ENCODE measurements at regions not wholly inside any gene's neighbourhood (a gene's known extent, or its start where the extent isn't known, plus 50 kb on each side); places are given as distances from the start of the nearest gene placed in this dataset.

- no peak overlapping the region for H3K9ac ChIP-seq (ENCODE audit: low read depth, low read length)
- no peak overlapping the region for H2BK5ac ChIP-seq (ENCODE audit: low read depth, low read length, poor library complexity, severe bottlenecking)
- H3K4me1 ChIP-seq (ENCODE audit: control insufficient read depth, insufficient read depth, low read length) = peaks cover 11% of the 10 kb centered on the region
- H4K8ac ChIP-seq (ENCODE audit: low read depth in 2 of 2, low read length in 2 of 2) = no peak overlapping the region
- no peaks in the 10 kb centered on the region for H4K20me1 ChIP-seq (ENCODE audit: insufficient read depth, low read length)
- H3K23ac ChIP-seq (ENCODE audit: low read depth, low read length) = no peak overlapping the region
- CTCF ChIA-PET = no interaction called here
- no peak overlapping the region for H2AK9ac ChIP-seq (replicated peaks; ENCODE audit: low read depth, low read length, poor library complexity)
- no peak for DNase-seq
- H3K4ac ChIP-seq (ENCODE audit: low read depth, low read length) = no peak overlapping the region
- no peak overlapping the region for H3K56ac ChIP-seq (ENCODE audit: extremely low read depth, insufficient read depth, low read length)
- POLR2A ChIA-PET (ENCODE audit: unreplicated experiment) = no interaction called here
- TF ChIP-seq POLR2A (IDR thresholded peaks at IDR 0.05; ENCODE audit: low read depth, low read length) (no peak), USF2 (IDR thresholded peaks at IDR 0.05; ENCODE audit: low read depth, low read length) (no peak), CHD1 (IDR thresholded peaks at IDR 0.05; ENCODE audit: low read depth, low read length) (no peak), ELK1 (IDR thresholded peaks at IDR 0.05; ENCODE audit: borderline replicate concordance, low read depth, low read length) (no peak), FOS (IDR thresholded peaks at IDR 0.05; ENCODE audit: low read depth, low read length) (no peak), RFX5 (IDR thresholded peaks at IDR 0.05; ENCODE audit: low read depth, low read length) (no peak), CEBPB (IDR thresholded peaks at IDR 0.05; ENCODE audit: low read depth, low read length) (no peak), SMC3 (IDR thresholded peaks at IDR 0.05; ENCODE audit: low read depth, low read length) (no peak), RCOR1 (IDR thresholded peaks at IDR 0.05; ENCODE audit: insufficient replicate concordance, low read length) (no peak), CTCF (conservative IDR thresholded peaks at IDR 0.05; ENCODE audit: low read depth, low read length) (no peak), BHLHE40 (IDR thresholded peaks at IDR 0.05; ENCODE audit: low read depth, low read length) (no peak), MXI1 (IDR thresholded peaks at IDR 0.05; ENCODE audit: borderline replicate concordance, low read depth, low read length) (no peak), RAD21 (IDR thresholded peaks at IDR 0.05; ENCODE audit: low read length) (no peak), MAZ (IDR thresholded peaks at IDR 0.05; ENCODE audit: borderline replicate concordance, low read depth, low read length) (no peak), NFE2L2 (IDR thresholded peaks at IDR 0.05; ENCODE audit: low read depth, low read length) (no peak), MAFK (IDR thresholded peaks at IDR 0.05; ENCODE audit: low read depth, low read length) (no peak)
- in situ Hi-C loops (cut with MboI; ENCODE audit: low sequenced_read_pairs) (no loop called here), dilution Hi-C loops (cut with HindIII; ENCODE audit: low sequenced_read_pairs, unreplicated experiment) (no loop called here), intact Hi-C loops (cut with micrococcal nuclease) (no loop called here)
- H3K9me1 ChIP-seq (ENCODE audit: insufficient read depth, low read length) = peaks cover 5% of the 10 kb centered on the region
- H3K18ac ChIP-seq (ENCODE audit: low read depth, low read length) = no peak overlapping the region
- ATAC-seq (ENCODE audit: low read depth) = no peak
- no peak overlapping the region for H3K4me2 ChIP-seq (ENCODE audit: low read depth, low read length)
- H3K4me3 ChIP-seq (ENCODE audit: insufficient read depth, low read depth, low read length) = no peak overlapping the region
- no peaks in the 10 kb centered on the region for H3K79me1 ChIP-seq (ENCODE audit: low read depth in 1 of 2, low read length in 2 of 2)
- no peak overlapping the region; the same call in 1 of the 2 replicates for H4K91ac ChIP-seq (ENCODE audit: insufficient read depth, low read depth, low read length)
- H4K5ac ChIP-seq (ENCODE audit: low read depth, low read length) = no peak overlapping the region
- peak overlapping the region; percentile 66 for H2BK120ac ChIP-seq (ENCODE audit: low read depth, low read length)
- no peak overlapping the region; the same call in 2 of the 3 replicates for H2BK15ac ChIP-seq (ENCODE audit: low read depth, low read length)
- no peak overlapping the region for H2AK5ac ChIP-seq (ENCODE audit: low read depth, low read length)
- H3K27me3 ChIP-seq (ENCODE audit: control insufficient read depth, insufficient read depth, low read length) = no peaks in the 10 kb centered on the region
- no peaks in the 10 kb centered on the region for H3K9me3 ChIP-seq (ENCODE audit: control insufficient read depth, insufficient read depth, low read length)
- BruUV-seq (replicated peaks) = no TSS peak
- WGBS, 2 experiments (ENCODE audit: extremely low coverage in 2 of 2, insufficient read length in 1 of 2) = 91% methylated on average over 4 of the region's 8 CpGs; no CpG with 5 or more reads in 1 of the 2 experiments
- no peak overlapping the region for H3K27ac ChIP-seq (ENCODE audit: insufficient read depth, low read length)
- no peak overlapping the region for H2BK20ac ChIP-seq (ENCODE audit: low read depth, low read length)
- H2AFZ ChIP-seq (replicated peaks; ENCODE audit: low read length, poor library complexity) = peak overlapping the region; percentile 37
- H3K36me3 ChIP-seq (ENCODE audit: control insufficient read depth, insufficient read depth, low read length) = no peaks in the 10 kb centered on the region
- H3K14ac ChIP-seq (replicated peaks; ENCODE audit: low read depth, low read length) = no peak overlapping the region
Measured at GRCh38 chr14:55749946-55750345, 169.9 kb downstream of the KTN1 start.
